HEK293 (cell line): ENCODE measurements at regions not wholly inside any gene's neighbourhood (a gene's known extent, or its start where the extent isn't known, plus 50 kb on each side); places are given as distances from the start of the nearest gene placed in this dataset.

Experiments used
- CTCF ChIA-PET: fragments of 350-600 bp; formaldehyde crosslinking; extraction: SDS; loops from one replicate; lab custom pipeline; 2021; ENCODE audit warnings: antibody characterized with exemption; lab: Yijun Ruan, JAX
- POLR2A ChIA-PET: fragments of 300-600 bp; formaldehyde crosslinking; extraction: SDS; loops from one replicate; lab custom pipeline; 2020; ENCODE audit warnings: antibody characterized with exemption, inconsistent platforms; lab: Yijun Ruan, JAX
- H3K27ac ChIP-seq: fragments of 200-500 bp; sonication (Bioruptor generic); 2 replicates; pipeline ENCODE4 v1.5.1; 2014; ENCODE audit warnings: low read depth, low read length, control low read depth, inconsistent platforms; ENCODE audit errors: extremely low read depth
- H3K36me3 ChIP-seq, 2 experiments: fragments of 200-500 bp in 1 of 2; sonication (Bioruptor generic) in 1 of 2; 1 replicate in 1 of 2; 2 replicates in 1 of 2; pipeline ENCODE4 v1.5.1; 2014 to 2017; ENCODE audit warnings: inconsistent platforms in 2 of 2, low read length in 2 of 2; ENCODE audit not compliant: control insufficient read depth in 2 of 2, insufficient read depth in 1 of 2
- H3K4me1 ChIP-seq: fragments of 200-500 bp; sonication (Bioruptor generic); 2 replicates; pipeline ENCODE4 v1.5.1; 2014; ENCODE audit warnings: mild to moderate bottlenecking, low read length, inconsistent platforms; ENCODE audit not compliant: control insufficient read depth, insufficient read depth
- H3K4me3 ChIP-seq: 2 replicates; pipeline ENCODE4 v1.5.1; 2011; ENCODE audit warnings: low read depth, mild to moderate bottlenecking, control low read depth, low read length, moderate library complexity
- H3K9me3 ChIP-seq: fragments of 200-500 bp; sonication (Bioruptor generic); 2 replicates; pipeline ENCODE4 v1.5.1; 2014; ENCODE audit warnings: low read depth, low read length, inconsistent platforms; ENCODE audit not compliant: control insufficient read depth, insufficient read depth
- GFI1B ChIP-seq: fragments of 450-650 bp; formaldehyde crosslinking; IDR thresholded peaks from 2 replicates; pipeline ENCODE4 v1.5.1; 2016; ENCODE audit warnings: missing biosample characterization, missing genetic modification characterization
- MYNN ChIP-seq: fragments of 450-650 bp; formaldehyde crosslinking; IDR thresholded peaks from 2 replicates; pipeline ENCODE4 v1.5.1; 2016; ENCODE audit warnings: missing biosample characterization, missing genetic modification characterization, borderline replicate concordance
- WT1 ChIP-seq: fragments of 450-650 bp; formaldehyde crosslinking; IDR thresholded peaks from 2 replicates; pipeline ENCODE4 v1.5.1; 2016; ENCODE audit warnings: missing biosample characterization, missing genetic modification characterization
- YY1 ChIP-seq: fragments of 450-650 bp; formaldehyde crosslinking; IDR thresholded peaks from 2 replicates; pipeline ENCODE4 v1.5.1; 2018; ENCODE audit warnings: missing biosample characterization, missing genetic modification characterization
- ZNF292 ChIP-seq: fragments of 450-650 bp; formaldehyde crosslinking; IDR thresholded peaks from 2 replicates; pipeline ENCODE4 v1.5.1; 2016; ENCODE audit warnings: low read depth, missing biosample characterization, missing genetic modification characterization, borderline replicate concordance
- ZNF350 ChIP-seq: fragments of 450-650 bp; formaldehyde crosslinking; IDR thresholded peaks from 2 replicates; pipeline ENCODE4 v1.5.0; 2017; ENCODE audit warnings: missing biosample characterization, mild to moderate bottlenecking, missing genetic modification characterization
- ZNF37A ChIP-seq: fragments of 450-650 bp; IDR thresholded peaks from 2 replicates; pipeline ENCODE4 v1.5.1; 2018; ENCODE audit warnings: missing biosample characterization, missing genetic modification characterization
- ZNF549 ChIP-seq: fragments of 450-650 bp; IDR thresholded peaks from 2 replicates; pipeline ENCODE4 v1.5.1; 2018; ENCODE audit warnings: missing biosample characterization, missing genetic modification characterization, mild to moderate bottlenecking, inconsistent platforms, moderate library complexity
- ZNF555 ChIP-seq: fragments of 450-650 bp; formaldehyde crosslinking; conservative IDR thresholded peaks from 2 replicates; pipeline ENCODE4 v1.5.1; 2017; ENCODE audit warnings: missing biosample characterization, mild to moderate bottlenecking, missing genetic modification characterization, inconsistent platforms
- ZNF621 ChIP-seq: fragments of 450-650 bp; formaldehyde crosslinking; IDR thresholded peaks from 2 replicates; pipeline ENCODE4 v1.5.1; 2017; ENCODE audit warnings: missing biosample characterization, missing genetic modification characterization
- TF ChIP-seq, protein P1 (sequence below): fragments of 450-650 bp; formaldehyde crosslinking; conservative IDR thresholded peaks from 2 replicates; pipeline ENCODE4 v1.5.1; 2016; ENCODE audit warnings: low read depth, missing biosample characterization, missing genetic modification characterization
- TF ChIP-seq, protein P2 (sequence below): fragments of 450-650 bp; formaldehyde crosslinking; IDR thresholded peaks from 2 replicates; pipeline ENCODE4 v1.5.1; 2016; ENCODE audit warnings: missing biosample characterization, missing genetic modification characterization
- TF ChIP-seq, protein P3 (sequence below): fragments of 450-650 bp; formaldehyde crosslinking; IDR thresholded peaks from 2 replicates; pipeline ENCODE4; 2016; ENCODE audit warnings: missing biosample characterization, missing genetic modification characterization
- TF ChIP-seq, protein P4 (sequence below): fragments of 450-650 bp; formaldehyde crosslinking; IDR thresholded peaks from 2 replicates; pipeline ENCODE4 v1.5.1; 2016; ENCODE audit warnings: missing biosample characterization, missing genetic modification characterization
- TF ChIP-seq, protein P5 (sequence below): fragments of 450-650 bp; formaldehyde crosslinking; IDR thresholded peaks from 2 replicates; pipeline ENCODE4 v1.5.1; 2016; ENCODE audit warnings: missing biosample characterization, missing genetic modification characterization

DNA sequence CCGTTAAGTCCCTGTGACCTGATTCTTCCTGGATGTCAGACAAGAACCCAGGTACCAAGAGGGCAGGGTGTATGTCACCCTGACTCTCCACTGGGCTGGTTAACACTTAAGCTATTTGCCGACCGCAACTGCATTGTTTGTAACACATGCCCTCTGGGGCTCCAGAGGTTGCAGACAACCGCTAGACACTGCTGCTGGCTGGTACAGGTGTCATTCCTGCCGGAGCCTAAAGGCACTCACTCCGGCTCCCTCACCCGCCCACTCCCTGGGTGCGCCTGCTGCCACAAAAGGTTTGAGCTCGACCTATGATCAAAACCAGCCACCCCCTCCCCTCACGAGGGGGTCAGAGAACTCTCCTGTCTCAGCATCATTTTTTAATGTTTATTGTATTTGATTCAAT, 208.2 kb downstream of the FAT4 start:
- ChIA-PET CTCF (interaction anchor here (0.9 kb wide), 1 partner anchor 88 kb away, joined by 3 read pairs; no protein-coding TSS in a partner anchor), POLR2A (no interaction called here)

DNA sequence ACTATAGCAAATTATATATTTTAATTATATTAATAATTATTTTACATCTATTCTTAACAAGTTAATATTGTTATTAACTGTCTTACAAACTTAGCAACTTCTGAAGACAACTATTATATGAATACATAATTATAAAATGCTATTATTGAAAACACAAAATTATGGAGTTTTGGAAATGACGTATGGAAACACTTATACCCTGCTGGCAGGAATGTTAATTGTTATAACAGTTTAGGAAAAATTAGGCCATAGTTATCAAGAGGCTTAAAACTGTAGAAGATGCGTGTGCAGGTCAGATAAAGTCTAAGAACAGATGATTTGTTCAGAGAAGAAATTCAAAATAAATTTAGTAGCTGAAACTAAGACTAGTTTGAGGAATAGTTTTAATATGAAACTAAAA, 211.7 kb downstream of the FAT4 start:
- H3K9me3 ChIP-seq = no peaks in the 10 kb centered on the region
- no peak overlapping the region for H3K27ac ChIP-seq
- H3K36me3 ChIP-seq = no peaks in the 10 kb centered on the region
- POLR2A ChIA-PET = no interaction called here
- CTCF ChIA-PET = no interaction called here
- no peaks in the 10 kb centered on the region for H3K4me1 ChIP-seq
- H3K4me3 ChIP-seq = no peak overlapping the region
- TF ChIP-seq ZNF292 (tag by site-specific recombination) (no peak), YY1 (no peak), ZNF555 (no peak)
- TF ChIP-seq, all 188 proteins: peak for 0

More for the DNA sequence above, 208.2 kb downstream of the FAT4 start:
- Histone ChIP-seq H3K9me3 (no peaks in the 10 kb centered on the region), H3K36me3 (no peaks in the 10 kb centered on the region), H3K27ac (no peak overlapping the region), H3K4me1 (no peaks in the 10 kb centered on the region), H3K4me3 (no peak overlapping the region)
- TF ChIP-seq WT1 (tag by site-specific recombination) = no peak
- TF ChIP-seq, protein P1, sequence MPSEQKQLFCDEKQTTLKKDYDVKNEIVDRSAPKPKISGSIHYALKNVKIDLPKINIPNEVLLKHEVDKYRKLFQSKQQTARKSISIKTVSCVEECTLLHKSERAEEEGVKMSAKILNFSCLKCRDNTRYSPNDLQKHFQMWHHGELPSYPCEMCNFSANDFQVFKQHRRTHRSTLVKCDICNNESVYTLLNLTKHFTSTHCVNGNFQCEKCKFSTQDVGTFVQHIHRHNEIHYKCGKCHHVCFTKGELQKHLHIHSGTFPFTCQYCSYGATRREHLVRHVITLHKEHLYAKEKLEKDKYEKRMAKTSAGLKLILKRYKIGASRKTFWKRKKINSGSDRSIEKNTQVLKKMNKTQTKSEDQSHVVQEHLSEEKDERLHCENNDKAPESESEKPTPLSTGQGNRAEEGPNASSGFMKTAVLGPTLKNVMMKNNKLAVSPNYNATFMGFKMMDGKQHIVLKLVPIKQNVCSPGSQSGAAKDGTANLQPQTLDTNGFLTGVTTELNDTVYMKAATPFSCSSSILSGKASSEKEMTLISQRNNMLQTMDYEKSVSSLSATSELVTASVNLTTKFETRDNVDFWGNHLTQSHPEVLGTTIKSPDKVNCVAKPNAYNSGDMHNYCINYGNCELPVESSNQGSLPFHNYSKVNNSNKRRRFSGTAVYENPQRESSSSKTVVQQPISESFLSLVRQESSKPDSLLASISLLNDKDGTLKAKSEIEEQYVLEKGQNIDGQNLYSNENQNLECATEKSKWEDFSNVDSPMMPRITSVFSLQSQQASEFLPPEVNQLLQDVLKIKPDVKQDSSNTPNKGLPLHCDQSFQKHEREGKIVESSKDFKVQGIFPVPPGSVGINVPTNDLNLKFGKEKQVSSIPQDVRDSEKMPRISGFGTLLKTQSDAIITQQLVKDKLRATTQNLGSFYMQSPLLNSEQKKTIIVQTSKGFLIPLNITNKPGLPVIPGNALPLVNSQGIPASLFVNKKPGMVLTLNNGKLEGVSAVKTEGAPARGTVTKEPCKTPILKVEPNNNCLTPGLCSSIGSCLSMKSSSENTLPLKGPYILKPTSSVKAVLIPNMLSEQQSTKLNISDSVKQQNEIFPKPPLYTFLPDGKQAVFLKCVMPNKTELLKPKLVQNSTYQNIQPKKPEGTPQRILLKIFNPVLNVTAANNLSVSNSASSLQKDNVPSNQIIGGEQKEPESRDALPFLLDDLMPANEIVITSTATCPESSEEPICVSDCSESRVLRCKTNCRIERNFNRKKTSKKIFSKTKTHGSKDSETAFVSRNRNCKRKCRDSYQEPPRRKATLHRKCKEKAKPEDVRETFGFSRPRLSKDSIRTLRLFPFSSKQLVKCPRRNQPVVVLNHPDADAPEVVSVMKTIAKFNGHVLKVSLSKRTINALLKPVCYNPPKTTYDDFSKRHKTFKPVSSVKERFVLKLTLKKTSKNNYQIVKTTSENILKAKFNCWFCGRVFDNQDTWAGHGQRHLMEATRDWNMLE = no peak
- TF ChIP-seq ZNF621 (tag by site-specific recombination) = no peak
- no peak for TF ChIP-seq MYNN (tag by site-specific recombination)
- TF ChIP-seq, protein P2, sequence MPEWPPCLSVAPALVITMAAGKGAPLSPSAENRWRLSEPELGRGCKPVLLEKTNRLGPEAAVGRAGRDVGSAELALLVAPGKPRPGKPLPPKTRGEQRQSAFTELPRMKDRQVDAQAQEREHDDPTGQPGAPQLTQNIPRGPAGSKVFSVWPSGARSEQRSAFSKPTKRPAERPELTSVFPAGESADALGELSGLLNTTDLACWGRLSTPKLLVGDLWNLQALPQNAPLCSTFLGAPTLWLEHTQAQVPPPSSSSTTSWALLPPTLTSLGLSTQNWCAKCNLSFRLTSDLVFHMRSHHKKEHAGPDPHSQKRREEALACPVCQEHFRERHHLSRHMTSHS (tag by site-specific recombination) = no peak
- no peak for TF ChIP-seq ZNF37A (tag by site-specific recombination)
- no peak for TF ChIP-seq GFI1B (tag by site-specific recombination)
- no peak for TF ChIP-seq ZNF549
- TF ChIP-seq ZNF350 (tag by site-specific recombination) = no peak
- TF ChIP-seq, protein P3, sequence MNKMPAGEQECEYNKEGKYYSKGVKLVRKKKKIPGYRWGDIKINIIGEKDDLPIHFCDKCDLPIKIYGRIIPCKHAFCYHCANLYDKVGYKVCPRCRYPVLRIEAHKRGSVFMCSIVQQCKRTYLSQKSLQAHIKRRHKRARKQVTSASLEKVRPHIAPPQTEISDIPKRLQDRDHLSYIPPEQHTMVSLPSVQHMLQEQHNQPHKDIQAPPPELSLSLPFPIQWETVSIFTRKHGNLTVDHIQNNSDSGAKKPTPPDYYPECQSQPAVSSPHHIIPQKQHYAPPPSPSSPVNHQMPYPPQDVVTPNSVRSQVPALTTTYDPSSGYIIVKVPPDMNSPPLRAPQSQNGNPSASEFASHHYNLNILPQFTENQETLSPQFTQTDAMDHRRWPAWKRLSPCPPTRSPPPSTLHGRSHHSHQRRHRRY (tag by site-specific recombination) = no peak
- no peak for TF ChIP-seq ZNF292 (tag by site-specific recombination)
- TF ChIP-seq, protein P4, sequence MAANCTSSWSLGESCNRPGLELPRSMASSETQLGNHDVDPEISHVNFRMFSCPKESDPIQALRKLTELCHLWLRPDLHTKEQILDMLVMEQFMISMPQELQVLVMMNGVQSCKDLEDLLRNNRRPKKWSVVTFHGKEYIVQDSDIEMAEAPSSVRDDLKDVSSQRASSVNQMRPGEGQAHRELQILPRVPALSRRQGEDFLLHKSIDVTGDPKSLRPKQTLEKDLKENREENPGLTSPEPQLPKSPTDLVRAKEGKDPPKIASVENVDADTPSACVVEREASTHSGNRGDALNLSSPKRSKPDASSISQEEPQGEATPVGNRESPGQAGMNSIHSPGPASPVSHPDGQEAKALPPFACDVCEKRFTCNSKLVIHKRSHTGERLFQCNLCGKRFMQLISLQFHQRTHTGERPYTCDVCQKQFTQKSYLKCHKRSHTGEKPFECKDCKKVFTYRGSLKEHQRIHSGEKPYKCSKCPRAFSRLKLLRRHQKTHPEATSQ (tag by site-specific recombination) = no peak
- TF ChIP-seq, protein P5, sequence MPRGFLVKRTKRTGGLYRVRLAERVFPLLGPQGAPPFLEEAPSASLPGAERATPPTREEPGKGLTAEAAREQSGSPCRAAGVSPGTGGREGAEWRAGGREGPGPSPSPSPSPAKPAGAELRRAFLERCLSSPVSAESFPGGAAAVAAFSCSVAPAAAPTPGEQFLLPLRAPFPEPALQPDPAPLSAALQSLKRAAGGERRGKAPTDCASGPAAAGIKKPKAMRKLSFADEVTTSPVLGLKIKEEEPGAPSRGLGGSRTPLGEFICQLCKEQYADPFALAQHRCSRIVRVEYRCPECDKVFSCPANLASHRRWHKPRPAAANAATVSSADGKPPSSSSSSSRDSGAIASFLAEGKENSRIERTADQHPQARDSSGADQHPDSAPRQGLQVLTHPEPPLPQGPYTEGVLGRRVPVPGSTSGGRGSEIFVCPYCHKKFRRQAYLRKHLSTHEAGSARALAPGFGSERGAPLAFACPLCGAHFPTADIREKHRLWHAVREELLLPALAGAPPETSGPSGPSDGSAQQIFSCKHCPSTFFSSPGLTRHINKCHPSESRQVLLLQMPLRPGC (tag by site-specific recombination) = no peak
- TF ChIP-seq, all 188 proteins: peak for 0
